ENCODE measurements at regions not wholly inside any gene's neighbourhood (a gene's known extent, or its start where the extent isn't known, plus 50 kb on each side); places are given as distances from the start of the nearest gene placed in this dataset.

DNA sequence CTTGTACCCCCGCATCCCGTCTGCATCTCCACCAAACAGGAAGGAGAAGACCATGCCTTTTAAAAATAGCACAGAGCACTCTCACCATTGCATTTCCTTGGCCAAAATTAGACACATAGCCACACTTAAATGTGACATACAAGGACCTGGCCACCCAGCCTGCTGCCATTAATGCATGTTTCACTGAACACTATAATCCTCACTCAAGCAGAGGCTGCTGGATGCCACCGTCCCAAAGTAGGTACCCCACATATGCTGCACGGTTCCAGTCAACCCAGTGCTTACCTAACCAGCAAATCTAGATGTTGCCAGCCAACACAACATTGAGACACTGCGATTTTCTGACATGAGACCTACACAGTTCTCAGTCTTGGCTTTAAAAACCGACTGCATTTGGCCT, 107.7 kb downstream of the ADSS2 start:
- Histone ChIP-seq H3K36me3 (no peaks in the 10 kb centered on the region), H3K4me1 (no peaks in the 10 kb centered on the region), H3K4me3 (no peak overlapping the region), H3K27ac (no peak overlapping the region), H3K9me3 (no peaks in the 10 kb centered on the region), H3K27me3 (no peaks in the 10 kb centered on the region)
- intact Hi-C loops (cut with DNase I): no loop called here
- TF ChIP-seq, protein P1, sequence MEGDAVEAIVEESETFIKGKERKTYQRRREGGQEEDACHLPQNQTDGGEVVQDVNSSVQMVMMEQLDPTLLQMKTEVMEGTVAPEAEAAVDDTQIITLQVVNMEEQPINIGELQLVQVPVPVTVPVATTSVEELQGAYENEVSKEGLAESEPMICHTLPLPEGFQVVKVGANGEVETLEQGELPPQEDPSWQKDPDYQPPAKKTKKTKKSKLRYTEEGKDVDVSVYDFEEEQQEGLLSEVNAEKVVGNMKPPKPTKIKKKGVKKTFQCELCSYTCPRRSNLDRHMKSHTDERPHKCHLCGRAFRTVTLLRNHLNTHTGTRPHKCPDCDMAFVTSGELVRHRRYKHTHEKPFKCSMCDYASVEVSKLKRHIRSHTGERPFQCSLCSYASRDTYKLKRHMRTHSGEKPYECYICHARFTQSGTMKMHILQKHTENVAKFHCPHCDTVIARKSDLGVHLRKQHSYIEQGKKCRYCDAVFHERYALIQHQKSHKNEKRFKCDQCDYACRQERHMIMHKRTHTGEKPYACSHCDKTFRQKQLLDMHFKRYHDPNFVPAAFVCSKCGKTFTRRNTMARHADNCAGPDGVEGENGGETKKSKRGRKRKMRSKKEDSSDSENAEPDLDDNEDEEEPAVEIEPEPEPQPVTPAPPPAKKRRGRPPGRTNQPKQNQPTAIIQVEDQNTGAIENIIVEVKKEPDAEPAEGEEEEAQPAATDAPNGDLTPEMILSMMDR (IDR thresholded peaks at IDR 0.05): no peak
- DNase-seq (ENCODE audit: low spot score in 2 of 2): no peak

DNA sequence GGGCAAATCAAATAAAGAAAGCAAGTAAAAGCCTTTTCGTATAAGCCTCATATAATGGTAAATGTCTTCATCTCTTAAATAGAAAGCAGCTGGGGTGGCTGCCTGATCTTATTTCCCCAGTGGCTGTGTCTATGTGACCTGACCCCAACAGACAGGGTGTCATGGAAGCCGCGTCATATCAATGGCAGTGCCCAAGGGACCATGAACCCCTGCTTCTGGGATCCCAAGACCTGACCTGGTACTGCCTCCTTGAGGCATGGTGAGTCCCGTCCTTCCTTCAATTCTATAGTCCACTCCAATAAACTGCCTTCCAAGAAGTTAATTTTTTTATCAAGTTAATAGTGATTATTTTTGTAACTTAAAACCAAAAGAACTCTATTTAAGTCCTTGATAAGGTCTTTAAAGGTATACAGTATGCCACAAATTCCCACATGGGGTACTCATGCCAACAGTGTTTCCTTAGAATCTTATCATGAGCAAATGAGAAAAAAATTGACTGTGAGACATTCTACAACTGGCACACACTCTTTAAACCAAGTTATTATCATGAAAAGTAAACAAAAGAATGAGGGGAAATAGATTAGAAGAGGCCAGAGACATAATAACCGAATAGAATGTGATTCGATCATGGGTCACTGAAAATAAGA, 104.6 kb downstream of the ADSS2 start:
- Histone ChIP-seq H3K4me3 (no peak overlapping the region), H3K27ac (no peak overlapping the region), H3K27me3 (no peaks in the 10 kb centered on the region), H3K36me3 (no peaks in the 10 kb centered on the region), H3K4me1 (no peaks in the 10 kb centered on the region), H3K9me3 (no peaks in the 10 kb centered on the region)
- TF ChIP-seq, protein P1 (IDR thresholded peaks at IDR 0.05): no peak
- intact Hi-C loops (cut with DNase I): no loop called here
- DNase-seq (ENCODE audit: low spot score in 2 of 2): no peak

DNA sequence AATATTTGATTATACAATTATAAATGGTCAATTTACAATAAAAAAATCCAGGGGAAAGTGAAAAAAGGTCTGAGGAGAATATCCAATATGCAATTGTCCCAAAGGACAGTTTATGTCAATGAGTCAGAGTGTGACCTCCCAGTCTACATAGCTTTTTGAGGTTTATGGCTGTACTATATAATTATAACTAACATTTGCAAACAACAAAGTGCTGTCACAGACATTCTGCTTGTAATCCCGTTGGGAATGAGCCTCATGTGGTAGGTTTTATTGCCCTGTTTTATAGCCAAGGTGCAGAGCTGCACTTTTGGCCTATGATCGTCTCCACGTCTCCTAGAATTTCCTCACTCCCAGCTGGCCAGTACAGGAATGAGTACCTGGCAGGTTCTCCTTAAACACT, 103.8 kb downstream of the ADSS2 start:
- H3K9me3 ChIP-seq: no peaks in the 10 kb centered on the region
- no peak for DNase-seq (ENCODE audit: low spot score in 2 of 2)
- H3K36me3 ChIP-seq: no peaks in the 10 kb centered on the region
- no peaks in the 10 kb centered on the region for H3K4me1 ChIP-seq
- no peak overlapping the region for H3K27ac ChIP-seq
- intact Hi-C loops (cut with DNase I): no loop called here
- no peak overlapping the region for H3K4me3 ChIP-seq
- TF ChIP-seq, protein P1 (IDR thresholded peaks at IDR 0.05): no peak
- no peaks in the 10 kb centered on the region for H3K27me3 ChIP-seq

DNA sequence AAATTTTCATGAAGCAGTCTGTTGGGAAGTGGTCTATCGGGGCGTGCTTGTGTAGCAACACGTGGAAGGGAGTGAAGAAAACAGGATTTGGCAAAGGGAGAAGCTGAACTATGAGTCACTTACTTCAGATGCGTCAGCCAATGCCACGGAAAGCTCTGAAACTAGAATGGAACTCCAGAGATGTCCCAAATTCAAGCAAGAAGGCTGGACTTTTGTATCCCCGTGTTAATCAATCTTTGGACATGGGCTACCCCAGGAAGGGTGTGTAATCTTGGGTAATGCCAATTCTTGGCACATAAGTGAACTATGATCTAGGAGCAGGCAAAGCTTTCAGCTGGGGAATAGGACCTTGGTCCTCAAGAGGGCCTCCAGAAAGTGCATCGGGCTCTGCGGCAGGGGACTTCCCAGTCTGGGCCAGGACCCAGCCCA, 102.6 kb downstream of the ADSS2 start:
- Histone ChIP-seq H3K27ac (peak overlapping the region in 1 of 2 donors; percentile 30), H3K27me3 (no peaks in the 10 kb centered on the region), H3K4me1 (no peaks in the 10 kb centered on the region), H3K4me3 (no peak overlapping the region), H3K9me3 (no peaks in the 10 kb centered on the region), H3K36me3 (no peaks in the 10 kb centered on the region)
- intact Hi-C loops (cut with DNase I): no loop called here
- TF ChIP-seq, protein P1 (IDR thresholded peaks at IDR 0.05): no peak
- DNase-seq (ENCODE audit: low spot score in 2 of 2): no peak

DNA sequence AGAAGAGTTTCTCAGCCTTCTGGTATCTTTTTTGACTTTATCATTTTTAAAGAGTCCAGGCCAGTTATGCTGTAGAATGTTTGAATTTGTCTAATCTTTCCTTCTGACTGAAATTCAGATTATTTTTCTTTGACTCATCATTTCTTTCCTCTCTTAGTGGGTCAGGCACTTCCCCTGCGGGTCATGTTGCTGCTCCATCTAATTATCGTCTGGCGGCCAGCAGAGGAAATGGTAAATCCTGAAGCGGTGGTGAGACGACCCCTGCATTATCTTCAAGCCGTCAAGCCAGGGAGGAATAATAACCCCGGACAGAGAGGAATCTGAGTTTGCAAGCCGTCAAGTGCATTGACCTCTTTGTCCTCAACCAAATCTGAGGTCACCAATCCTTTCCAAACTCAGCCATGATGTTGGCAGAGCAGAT, 102.1 kb downstream of the ADSS2 start:
- no peak overlapping the region for H3K27ac ChIP-seq

More for the DNA sequence above, 102.1 kb downstream of the ADSS2 start:
- TF ChIP-seq, protein P1 (IDR thresholded peaks at IDR 0.05): no peak
- H3K9me3 ChIP-seq: no peaks in the 10 kb centered on the region
- no peak for DNase-seq (ENCODE audit: low spot score in 2 of 2)
- intact Hi-C loops (cut with DNase I): no loop called here
- no peaks in the 10 kb centered on the region for H3K36me3 ChIP-seq
- H3K27me3 ChIP-seq: no peaks in the 10 kb centered on the region
- H3K4me1 ChIP-seq: no peaks in the 10 kb centered on the region
- no peak overlapping the region for H3K4me3 ChIP-seq
